GM12873 (cell line): ENCODE measurements at regions not wholly inside any gene's neighbourhood (a gene's known extent, or its start where the extent isn't known, plus 50 kb on each side); places are given as distances from the start of the nearest gene placed in this dataset.
A peak's percentile ranks its signal among the peaks of the same experiment; 100 is the strongest.

Source experiments
- CTCF ChIP-seq: IDR thresholded peaks from 2 replicates; pipeline ENCODE4 v1.5.1; 2012; ENCODE audit warnings: low read depth, mild to moderate bottlenecking, moderate library complexity, low read length, control low read depth; ENCODE audit not compliant: insufficient read depth; ENCODE audit errors: missing control alignments

- no peak for TF ChIP-seq CTCF
These were observed 497.8 kb downstream of the TTLL7 start for GRCh38 chr1:83500987-83501591.

GRCh38 chr1:83500531-83500930 lies 498.4 kb downstream of the TTLL7 start:
- TF ChIP-seq CTCF, result no peak

- TF ChIP-seq CTCF, result no peak
These were observed 498.9 kb downstream of the TTLL7 start for GRCh38 chr1:83499998-83500397.

- peak; percentile 73 for TF ChIP-seq CTCF
These were observed 501.4 kb downstream of the TTLL7 start for GRCh38 chr1:83497563-83497962.

GRCh38 chr1:83495560-83495959 lies 503.4 kb downstream of the TTLL7 start:
- TF ChIP-seq CTCF, result no peak

GRCh38 chr1:83493633-83494032 lies 505.3 kb downstream of the TTLL7 start:
- TF ChIP-seq CTCF, result no peak

GRCh38 chr1:83491930-83492329 lies 507.0 kb downstream of the TTLL7 start:
- no peak for TF ChIP-seq CTCF
